Neural progenitor cell (in vitro differentiated cells): ENCODE measurements at regions not wholly inside any gene's neighbourhood (a gene's known extent, or its start where the extent isn't known, plus 50 kb on each side); places are given as distances from the start of the nearest gene placed in this dataset.

Source experiments
- CTCF ChIP-seq: fragments of 200-600 bp; sonication (generic); IDR thresholded peaks from 2 replicates; pipeline ENCODE4 v1.5.1; 2017; ENCODE audit warnings: antibody characterized with exemption, mild to moderate bottlenecking
- EZH2 ChIP-seq: fragments of 200-600 bp; sonication (generic); IDR thresholded peaks from 2 replicates; pipeline ENCODE4 v1.6.1; 2017; ENCODE audit warnings: antibody characterized with exemption, mild to moderate bottlenecking, moderate library complexity

GRCh38 chr20:10137533-10137932 lies 81.1 kb upstream of the SNAP25 start:
- TF ChIP-seq CTCF (no peak), EZH2 (no peak)
